RWPE1 (cell line): ENCODE measurements at regions not wholly inside any gene's neighbourhood (a gene's known extent, or its start where the extent isn't known, plus 50 kb on each side); places are given as distances from the start of the nearest gene placed in this dataset.

Experiments used
- CTCF ChIA-PET: fragments of 350-600 bp; sonication (Branson Sonifier 250); formaldehyde crosslinking; extraction: SDS; loops from one replicate; lab custom pipeline; 2021; lab: Yijun Ruan, JAX
- POLR2A ChIA-PET: fragments of 400-600 bp; formaldehyde crosslinking; extraction: SDS; loops from one replicate; lab custom pipeline; 2020; ENCODE audit warnings: antibody characterized with exemption; ENCODE audit not compliant: low non-redundant PET; lab: Yijun Ruan, JAX
- DNase-seq: peaks from one replicate; pipeline ENCODE4 v3.0.0; 2012; ENCODE audit warnings: low spot score
- H3K27ac ChIP-seq: fragments of 450-650 bp; 2 replicates; pipeline ENCODE4 v1.5.1; 2017
- TF ChIP-seq, protein P1 (sequence below): fragments of 450-650 bp; conservative IDR thresholded peaks from 2 replicates; pipeline ENCODE4 v1.5.1; 2017; ENCODE audit warnings: low read depth, mild to moderate bottlenecking

DNA sequence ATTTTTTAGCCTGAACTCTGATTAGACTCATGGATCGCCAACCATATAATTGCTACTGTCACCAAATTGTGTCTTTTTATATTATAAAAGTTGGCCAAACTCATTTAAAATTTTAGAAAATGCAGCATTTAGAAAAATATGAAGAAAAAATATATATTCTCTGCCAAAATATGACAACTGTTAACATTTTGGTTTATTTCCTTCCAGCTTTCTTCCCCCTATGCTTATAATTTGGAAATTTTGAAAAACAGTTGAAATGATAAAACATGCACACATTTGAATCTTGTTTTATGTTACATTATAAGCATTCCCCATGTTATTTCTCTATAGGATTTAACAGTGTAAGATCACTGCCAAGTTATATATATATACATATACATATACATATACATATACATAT is 1112.8 kb downstream of the TUSC7 start:
- TF ChIP-seq, protein P1, sequence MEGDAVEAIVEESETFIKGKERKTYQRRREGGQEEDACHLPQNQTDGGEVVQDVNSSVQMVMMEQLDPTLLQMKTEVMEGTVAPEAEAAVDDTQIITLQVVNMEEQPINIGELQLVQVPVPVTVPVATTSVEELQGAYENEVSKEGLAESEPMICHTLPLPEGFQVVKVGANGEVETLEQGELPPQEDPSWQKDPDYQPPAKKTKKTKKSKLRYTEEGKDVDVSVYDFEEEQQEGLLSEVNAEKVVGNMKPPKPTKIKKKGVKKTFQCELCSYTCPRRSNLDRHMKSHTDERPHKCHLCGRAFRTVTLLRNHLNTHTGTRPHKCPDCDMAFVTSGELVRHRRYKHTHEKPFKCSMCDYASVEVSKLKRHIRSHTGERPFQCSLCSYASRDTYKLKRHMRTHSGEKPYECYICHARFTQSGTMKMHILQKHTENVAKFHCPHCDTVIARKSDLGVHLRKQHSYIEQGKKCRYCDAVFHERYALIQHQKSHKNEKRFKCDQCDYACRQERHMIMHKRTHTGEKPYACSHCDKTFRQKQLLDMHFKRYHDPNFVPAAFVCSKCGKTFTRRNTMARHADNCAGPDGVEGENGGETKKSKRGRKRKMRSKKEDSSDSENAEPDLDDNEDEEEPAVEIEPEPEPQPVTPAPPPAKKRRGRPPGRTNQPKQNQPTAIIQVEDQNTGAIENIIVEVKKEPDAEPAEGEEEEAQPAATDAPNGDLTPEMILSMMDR, result no peak
- H3K27ac ChIP-seq, result no peak overlapping the region
- DNase-seq, result no peak
- CTCF ChIA-PET, result no interaction called here
- POLR2A ChIA-PET, result no interaction called here

DNA sequence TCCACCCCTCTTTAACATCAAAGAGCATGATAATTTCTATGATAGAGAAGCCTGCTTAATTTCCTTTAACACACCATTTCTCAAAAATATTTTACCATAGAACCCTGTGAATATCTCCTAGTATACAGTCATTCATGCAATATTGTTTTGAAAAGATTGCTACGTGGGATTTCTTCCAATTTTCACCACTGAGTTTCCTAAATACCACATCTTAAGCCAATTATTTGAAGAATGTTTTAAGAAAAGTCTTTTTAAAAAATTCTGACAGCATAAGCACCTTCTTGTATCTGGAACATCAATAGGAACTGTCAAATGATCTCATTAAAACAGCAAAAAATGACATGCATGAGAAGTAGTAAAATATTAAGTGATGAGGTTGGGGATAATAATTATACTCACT is 1126.7 kb downstream of the TUSC7 start:
- ChIA-PET POLR2A (no interaction called here), CTCF (no interaction called here)
- TF ChIP-seq, protein P1, result no peak
- no peak for DNase-seq
- no peak overlapping the region for H3K27ac ChIP-seq

DNA sequence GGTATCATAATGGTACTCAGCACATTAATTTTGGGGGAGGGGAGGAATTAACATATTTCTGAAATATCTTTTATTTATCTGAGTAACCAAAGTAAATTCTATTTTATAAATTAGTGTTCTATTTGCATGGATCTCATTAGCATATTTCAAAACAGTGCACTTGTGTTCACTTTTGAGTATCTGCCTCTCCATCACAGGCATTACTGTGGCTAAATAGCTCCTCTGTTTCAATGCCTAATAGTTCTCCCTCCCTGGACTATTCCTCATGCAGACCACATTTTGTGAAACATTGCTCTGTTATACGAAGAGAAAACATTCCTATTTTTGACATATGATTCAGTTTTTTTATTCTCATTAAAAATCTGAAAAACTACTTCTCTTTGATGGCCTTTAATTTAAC is 1127.8 kb downstream of the TUSC7 start:
- TF ChIP-seq, protein P1, result no peak
- POLR2A ChIA-PET, result no interaction called here
- no peak for DNase-seq
- CTCF ChIA-PET, result no interaction called here
- H3K27ac ChIP-seq, result no peak overlapping the region

DNA sequence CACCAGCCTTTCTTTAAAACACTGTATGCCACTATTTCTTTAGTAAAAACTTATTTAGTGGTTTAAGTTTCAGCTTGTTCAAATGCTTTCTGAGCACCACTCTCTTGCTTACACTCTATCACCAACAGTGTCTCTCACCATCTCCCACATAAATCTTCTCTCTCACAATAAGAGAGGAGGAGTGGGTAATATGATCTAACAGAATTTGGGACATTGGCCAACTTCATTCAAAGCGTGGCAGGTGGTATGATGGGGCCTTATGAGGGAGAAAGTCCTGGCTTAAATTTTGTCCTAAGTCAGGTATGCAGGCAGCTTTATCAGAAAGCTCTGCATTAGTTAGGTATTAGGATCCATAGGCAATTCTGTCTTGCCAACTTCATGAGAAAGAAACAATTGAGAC is 1132.5 kb downstream of the TUSC7 start:
- no peak for DNase-seq
- H3K27ac ChIP-seq, result no peak overlapping the region
- POLR2A ChIA-PET, result no interaction called here
- TF ChIP-seq, protein P1, result no peak
- CTCF ChIA-PET, result interaction anchor here (0.6 kb wide), 1 partner anchor 23 kb away, joined by 3 read pairs; no protein-coding TSS in a partner anchor

DNA sequence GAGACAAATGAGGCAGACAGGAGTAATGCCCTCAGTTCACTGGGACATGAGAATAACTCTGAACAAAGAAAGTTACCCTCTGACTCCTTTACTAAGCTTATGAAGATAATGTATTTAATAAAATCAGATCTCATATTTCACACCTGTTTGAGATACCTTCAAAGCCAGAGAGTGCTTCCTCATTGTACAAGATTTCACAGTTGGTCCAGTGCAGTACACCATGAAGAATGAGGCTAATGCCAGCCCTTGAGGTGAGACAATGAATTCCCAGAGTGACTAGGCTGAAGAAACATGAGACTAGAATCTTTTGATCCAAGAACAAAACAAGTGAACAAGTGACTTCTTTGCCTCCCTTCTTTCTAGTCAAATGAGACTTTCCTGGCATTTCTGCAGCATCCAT is 1133.8 kb downstream of the TUSC7 start:
- H3K27ac ChIP-seq, result no peak overlapping the region
- CTCF ChIA-PET, result no interaction called here
- POLR2A ChIA-PET, result no interaction called here
- TF ChIP-seq, protein P1, result no peak
- no peak for DNase-seq

DNA sequence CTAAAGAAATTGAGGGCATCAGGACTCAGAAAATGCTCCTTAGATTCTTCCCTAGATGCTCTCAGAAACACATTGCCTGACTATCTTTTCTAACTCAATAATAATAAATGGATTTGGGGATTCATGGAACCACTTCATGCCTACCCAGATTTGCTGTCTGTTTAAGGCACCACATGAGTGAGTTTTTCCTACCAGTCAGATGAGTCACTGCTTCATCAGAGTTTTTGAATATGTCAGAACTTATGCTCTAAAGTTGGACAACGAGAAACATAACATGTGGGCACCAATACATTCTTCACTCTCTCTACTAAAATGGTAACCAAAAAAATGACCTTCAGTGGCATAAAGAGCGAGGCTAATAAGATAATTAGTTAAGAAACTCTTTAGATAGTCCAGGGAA is 1135.1 kb downstream of the TUSC7 start:
- POLR2A ChIA-PET, result no interaction called here
- TF ChIP-seq, protein P1, result no peak
- CTCF ChIA-PET, result no interaction called here
- no peak for DNase-seq
- no peak overlapping the region for H3K27ac ChIP-seq

DNA sequence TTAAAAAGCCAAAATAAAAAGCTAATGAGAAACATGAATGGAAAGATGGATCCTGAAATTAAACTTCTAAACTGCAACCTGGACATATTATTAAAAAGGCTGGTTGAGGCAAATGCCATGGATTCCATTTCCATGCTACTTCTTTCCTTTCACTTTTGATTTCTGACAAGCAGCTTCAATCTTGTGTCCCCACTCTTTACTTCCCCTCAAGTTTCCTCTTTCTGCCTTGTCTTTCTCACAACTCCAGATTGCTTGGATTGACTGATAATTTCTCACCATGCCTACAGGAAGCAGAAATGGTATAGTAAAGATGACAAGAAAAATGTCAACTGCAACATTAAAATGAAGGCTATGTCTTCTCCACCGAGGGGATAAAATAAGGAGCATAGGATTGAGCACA is 1136.7 kb downstream of the TUSC7 start:
- H3K27ac ChIP-seq, result no peak overlapping the region
- ChIA-PET CTCF (interaction anchor here (0.6 kb wide), 2 partner anchors 11 to 27 kb away, joined by 3 read pairs; no protein-coding TSS in a partner anchor), POLR2A (no interaction called here)
- TF ChIP-seq, protein P1, result no peak
- DNase-seq, result no peak
